Caco-2 (cell line): ENCODE measurements at regions not wholly inside any gene's neighbourhood (a gene's known extent, or its start where the extent isn't known, plus 50 kb on each side); places are given as distances from the start of the nearest gene placed in this dataset.

ENCODE experiments used
- BruUV-seq: library from RNA; stranded (reverse); fragments of 400-500 nt; replicated peaks from 2 replicates; lab custom pipeline; 2021; lab: Mats Ljungman, UMichigan
- CTCF ChIA-PET: fragments of 300-600 bp; sonication (Branson Sonifier 250); formaldehyde crosslinking; loops from one replicate; lab custom pipeline; 2022; ENCODE audit warnings: antibody characterized with exemption; lab: Charles Lee
- POLR2A ChIA-PET: fragments of 300-600 bp; sonication (Branson Sonifier 250); formaldehyde crosslinking; loops from one replicate; lab custom pipeline; 2022; ENCODE audit warnings: antibody characterized with exemption; lab: Charles Lee
- DNase-seq, 2 experiments: peaks; one replicate each; pipeline versions ENCODE4 v3.0.0 to v3.0.0-alpha.2; 2020 to 2022
- H3K27me3 ChIP-seq: replicated peaks from 2 replicates; pipeline ENCODE4 v1.6.0; 2011; ENCODE audit warnings: low read length; ENCODE audit not compliant: control insufficient read depth, insufficient read depth
- H3K36me3 ChIP-seq: 2 replicates; pipeline ENCODE4 v1.5.1; 2011; ENCODE audit warnings: low read length; ENCODE audit not compliant: control insufficient read depth, insufficient read depth
- H3K4me1 ChIP-seq: fragments of 250-450 bp; sonication (Bioruptor Pico); 2 replicates; pipeline ENCODE4 v1.5.1; 2020; ENCODE audit warnings: mild to moderate bottlenecking
- H3K4me3 ChIP-seq: 2 replicates; pipeline ENCODE4 v1.5.1; 2011; ENCODE audit warnings: low read depth, mild to moderate bottlenecking, control low read depth, low read length
- H3K9me3 ChIP-seq: fragments of 250-450 bp; sonication (Bioruptor Pico); 2 replicates; pipeline ENCODE4 v1.5.1; 2020; ENCODE audit warnings: mild to moderate bottlenecking, moderate library complexity
- H3K27ac Mint-ChIP-seq: one replicate; pipeline ENCODE4 v1.8.0; 2022; ENCODE audit warnings: mixed read lengths; ENCODE audit not compliant: unreplicated experiment
- H3K27me3 Mint-ChIP-seq: one replicate; pipeline ENCODE4 v1.8.0; 2022; ENCODE audit warnings: mixed read lengths; ENCODE audit not compliant: insufficient read depth, unreplicated experiment
- H3K36me3 Mint-ChIP-seq: one replicate; pipeline ENCODE4 v1.8.0; 2022; ENCODE audit warnings: mild to moderate bottlenecking, mixed read lengths; ENCODE audit not compliant: insufficient read depth, unreplicated experiment
- H3K4me1 Mint-ChIP-seq: one replicate; pipeline ENCODE4 v1.8.0; 2022; ENCODE audit warnings: low read depth, mixed read lengths; ENCODE audit not compliant: unreplicated experiment
- H3K4me3 Mint-ChIP-seq: one replicate; pipeline ENCODE4 v1.8.0; 2022; ENCODE audit warnings: mild to moderate bottlenecking, moderate library complexity, mixed read lengths; ENCODE audit not compliant: unreplicated experiment
- H3K9me3 Mint-ChIP-seq: one replicate; pipeline ENCODE4 v1.8.0; 2022; ENCODE audit warnings: mixed read lengths; ENCODE audit not compliant: unreplicated experiment
- CTCF ChIP-seq, 2 experiments: fragments of 200-600 bp in 1 of 2; IDR thresholded peaks; 1 replicate in 1 of 2; 2 replicates in 1 of 2; pipeline versions ENCODE4 v1.5.1 to v1.8.0; 2011 to 2022; ENCODE audit warnings: antibody characterized with exemption in 1 of 2, control low read depth in 1 of 2, inconsistent platforms in 1 of 2, low read depth in 1 of 2, low read length in 1 of 2, mild to moderate bottlenecking in 1 of 2, moderate library complexity in 1 of 2; ENCODE audit not compliant: insufficient read depth in 1 of 2, severe bottlenecking in 1 of 2, unreplicated experiment in 1 of 2
- intact Hi-C: fragments of 100-400 bp; cut with micrococcal nuclease; formaldehyde crosslinking; loops from one replicate; pipeline ENCODE4 v1.10.0; 2022; ENCODE audit not compliant: unreplicated experiment

DNA sequence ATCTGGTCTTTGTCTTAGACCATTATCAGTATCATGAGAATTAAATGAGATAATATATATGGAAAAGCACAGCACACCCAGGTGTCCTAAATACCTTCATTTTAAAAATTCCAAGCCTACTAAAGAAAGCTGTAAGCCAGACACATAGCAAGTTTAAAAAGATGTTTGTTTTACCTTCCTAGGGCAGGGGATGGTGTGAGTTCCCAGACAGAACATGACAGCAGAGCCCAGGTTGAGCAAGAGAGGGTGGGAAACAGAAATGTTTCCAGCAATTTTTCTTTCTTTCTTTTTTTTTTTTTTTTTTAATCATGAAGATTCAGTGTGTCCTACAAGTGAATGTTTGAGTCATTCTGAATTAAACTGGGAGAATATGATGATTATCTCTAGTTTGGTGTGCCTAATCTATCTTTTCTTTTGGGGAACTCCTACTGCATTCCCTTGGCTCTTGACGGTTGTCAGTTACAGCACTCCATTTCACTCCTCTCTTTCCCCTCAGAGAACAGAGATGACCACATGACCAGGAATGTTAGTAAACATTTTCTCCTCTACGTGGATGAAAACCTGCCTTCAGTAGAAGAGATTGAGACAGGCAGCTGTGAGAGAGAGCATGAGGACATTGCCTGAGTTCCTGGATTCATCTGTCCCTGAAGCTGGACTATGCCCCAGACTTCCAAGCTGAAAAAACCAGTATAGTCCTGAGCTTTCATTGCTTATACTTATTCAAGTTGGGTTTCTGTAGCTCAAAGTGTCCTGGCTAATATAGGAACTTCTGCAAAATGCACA lies 54.5 kb upstream of the ARL14 start:
- H3K4me1 ChIP-seq: peaks cover 19% of the 10 kb centered on the region
- H3K4me3 ChIP-seq: no peak overlapping the region
- DNase-seq: no peak
- CTCF ChIA-PET: no interaction called here
- no peaks in the 10 kb centered on the region for H3K27me3 ChIP-seq
- Mint-ChIP-seq H3K4me3 (no peak overlapping the region), H3K4me1 (no peaks in the 10 kb centered on the region), H3K36me3 (no peaks in the 10 kb centered on the region), H3K9me3 (no peaks in the 10 kb centered on the region), H3K27ac (no peak overlapping the region), H3K27me3 (no peaks in the 10 kb centered on the region)
- intact Hi-C loops: no loop called here
- TF ChIP-seq CTCF (IDR thresholded peaks at IDR 0.05; ENCODE audit: insufficient read depth in 1 of 2, low read depth in 1 of 2, low read length in 1 of 2, severe bottlenecking in 1 of 2, unreplicated experiment in 1 of 2): no peak
- no peaks in the 10 kb centered on the region for H3K9me3 ChIP-seq
- POLR2A ChIA-PET: no interaction called here
- BruUV-seq: no TSS peak
- no peaks in the 10 kb centered on the region for H3K36me3 ChIP-seq

DNA sequence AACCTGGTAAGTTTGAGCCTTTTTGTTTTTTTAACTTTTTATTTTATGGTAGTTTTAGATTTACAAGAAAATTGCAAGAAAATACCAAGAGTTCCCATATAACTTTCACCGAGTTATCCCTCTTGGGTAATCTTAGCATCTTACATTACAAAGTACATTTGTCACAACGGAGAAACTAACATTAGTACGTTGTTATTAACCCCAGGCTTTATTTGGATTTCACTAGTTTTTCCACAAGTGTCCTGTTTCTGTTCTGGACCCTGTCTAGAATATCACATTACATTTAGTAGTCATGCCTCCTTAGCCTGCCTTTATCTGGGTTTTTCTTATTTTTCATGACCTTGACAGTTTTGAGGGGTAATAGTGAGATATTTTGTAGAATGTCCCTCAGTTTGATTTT lies 53.5 kb upstream of the KPNA4 start:
- Histone ChIP-seq H3K27me3 (no peaks in the 10 kb centered on the region), H3K4me1 (peaks cover 29% of the 10 kb centered on the region), H3K4me3 (no peak overlapping the region), H3K36me3 (no peaks in the 10 kb centered on the region), H3K9me3 (no peaks in the 10 kb centered on the region)
- no peaks in the 10 kb centered on the region for H3K27me3 Mint-ChIP-seq
- no peaks in the 10 kb centered on the region for H3K9me3 Mint-ChIP-seq
- ChIA-PET CTCF (no interaction called here), POLR2A (interaction anchor here (0.6 kb wide), 1 partner anchor 211 kb away, joined by 4 read pairs; no protein-coding TSS in a partner anchor)
- H3K4me1 Mint-ChIP-seq: no peaks in the 10 kb centered on the region
- BruUV-seq: no TSS peak
- no peak for TF ChIP-seq CTCF (IDR thresholded peaks at IDR 0.05; ENCODE audit: insufficient read depth in 1 of 2, low read depth in 1 of 2, low read length in 1 of 2, severe bottlenecking in 1 of 2, unreplicated experiment in 1 of 2)
- intact Hi-C loops: loop anchor here (5.0 kb wide), 1 partner anchor 42 kb away; no protein-coding TSS in a partner anchor
- no peak overlapping the region for H3K4me3 Mint-ChIP-seq
- DNase-seq: no peak
- H3K36me3 Mint-ChIP-seq: no peaks in the 10 kb centered on the region
- peak overlapping the region; percentile 29 for H3K27ac Mint-ChIP-seq

- POLR2A ChIA-PET: interaction anchor here (0.6 kb wide), 1 partner anchor 212 kb away, joined by 4 read pairs; no protein-coding TSS in a partner anchor
- Mint-ChIP-seq H3K27ac (peak overlapping the region; percentile 29), H3K9me3 (no peaks in the 10 kb centered on the region), H3K27me3 (peaks cover 4% of the 10 kb centered on the region), H3K4me3 (no peak overlapping the region), H3K36me3 (no peaks in the 10 kb centered on the region), H3K4me1 (no peaks in the 10 kb centered on the region)
- H3K9me3 ChIP-seq: no peaks in the 10 kb centered on the region
- no TSS peak for BruUV-seq
- H3K27me3 ChIP-seq: no peaks in the 10 kb centered on the region
- no peaks in the 10 kb centered on the region for H3K36me3 ChIP-seq
- TF ChIP-seq CTCF (IDR thresholded peaks at IDR 0.05; ENCODE audit: insufficient read depth in 1 of 2, low read depth in 1 of 2, low read length in 1 of 2, severe bottlenecking in 1 of 2, unreplicated experiment in 1 of 2): no peak
- intact Hi-C loops: loop anchor here (5.0 kb wide), 1 partner anchor 41 kb away; no protein-coding TSS in a partner anchor
- no peak for DNase-seq
- no peak overlapping the region for H3K4me3 ChIP-seq
- CTCF ChIA-PET: interaction anchor here (1.6 kb wide), 1 partner anchor 59 kb away, joined by 8 read pairs; the partner anchor contains the start of gene ARL14
- peaks cover 29% of the 10 kb centered on the region for H3K4me1 ChIP-seq
These were observed 53.0 kb upstream of the KPNA4 start for GRCh38 chr3:160618363-160618762.
